ENCODE measurements at regions not wholly inside any gene's neighbourhood (a gene's known extent, or its start where the extent isn't known, plus 50 kb on each side); places are given as distances from the start of the nearest gene placed in this dataset.
"Not testable (repeated sequence)": the region's sequence is repeated elsewhere in the genome, so short reads cannot be mapped to it uniquely, and the experiment has no call there.

DNA sequence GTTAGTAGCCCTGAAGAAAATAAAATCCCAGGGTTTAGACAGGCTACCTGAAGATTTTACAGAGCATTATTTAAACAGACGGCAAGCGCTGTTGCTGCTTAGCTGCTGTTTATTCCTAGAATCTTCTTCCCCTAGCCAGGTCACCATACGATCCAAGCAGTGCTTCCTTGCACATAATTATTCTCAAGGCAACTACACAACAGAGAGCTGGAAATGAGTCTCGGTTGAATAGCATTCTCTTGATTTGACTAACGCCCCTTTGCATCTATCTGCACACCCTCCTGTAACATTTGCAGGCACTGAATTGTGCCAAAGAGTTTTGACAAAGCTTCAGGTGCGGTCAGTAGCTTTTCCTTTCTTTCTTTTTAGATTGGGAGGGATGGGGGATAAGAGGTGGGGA lies 564.4 kb downstream of the TBL1XR1 start:
- DNase-seq (ENCODE audit: low read depth in 2 of 2): no peak

GRCh38 chr3:176631165-176631564 lies 566.1 kb downstream of the TBL1XR1 start:
- DNase-seq (ENCODE audit: low read depth in 2 of 2): no peak

DNA sequence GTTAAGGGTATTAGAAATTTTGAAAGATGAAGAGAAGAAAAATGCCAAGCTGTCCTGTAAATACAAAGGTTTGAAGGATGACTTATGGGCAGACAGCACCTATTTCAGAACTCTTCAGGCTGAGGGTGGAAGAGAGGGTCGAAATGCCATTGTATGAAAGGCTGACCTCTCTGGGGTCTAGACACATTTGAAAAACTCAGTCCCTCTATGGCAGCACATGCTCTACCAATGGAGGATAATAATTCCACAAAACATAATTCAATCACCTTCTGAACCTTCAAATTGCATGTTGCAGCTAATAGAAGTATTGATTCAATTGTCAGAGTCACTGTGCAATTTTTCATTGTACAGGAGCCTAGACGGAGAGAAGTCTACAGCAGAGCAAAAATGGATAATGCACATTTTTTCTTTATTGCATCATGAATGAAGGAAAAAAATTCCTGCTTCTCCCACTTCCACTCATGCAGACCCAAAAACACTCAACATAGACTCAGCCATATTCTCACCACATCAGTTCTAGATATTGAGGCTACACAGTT lies 569.1 kb downstream of the TBL1XR1 start:
- no peak for DNase-seq (ENCODE audit: low read depth in 2 of 2)

GRCh38 chr3:176623468-176624150 lies 573.7 kb downstream of the TBL1XR1 start:
- no peak for DNase-seq (ENCODE audit: low read depth in 2 of 2)

DNA sequence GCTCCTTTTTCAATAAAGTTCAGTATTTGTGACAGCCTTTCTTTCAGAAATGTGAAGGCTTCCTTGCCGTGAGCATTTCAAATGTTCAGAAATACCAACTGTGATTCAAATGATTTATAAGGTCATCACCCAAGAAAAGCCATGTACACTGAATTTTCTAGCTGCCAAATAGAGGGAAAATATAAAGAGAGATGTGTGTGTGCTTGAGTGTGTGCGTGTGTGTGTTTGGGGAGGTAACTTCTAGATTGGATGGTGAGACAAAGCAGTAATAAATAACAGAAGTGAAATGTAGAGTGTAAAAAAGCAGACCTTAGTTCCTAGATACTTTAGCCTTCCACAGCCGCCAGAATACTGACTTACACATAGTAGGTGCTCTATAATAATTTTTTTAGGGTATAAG lies 577.4 kb downstream of the TBL1XR1 start:
- DNase-seq (ENCODE audit: low read depth in 2 of 2): no peak

DNA sequence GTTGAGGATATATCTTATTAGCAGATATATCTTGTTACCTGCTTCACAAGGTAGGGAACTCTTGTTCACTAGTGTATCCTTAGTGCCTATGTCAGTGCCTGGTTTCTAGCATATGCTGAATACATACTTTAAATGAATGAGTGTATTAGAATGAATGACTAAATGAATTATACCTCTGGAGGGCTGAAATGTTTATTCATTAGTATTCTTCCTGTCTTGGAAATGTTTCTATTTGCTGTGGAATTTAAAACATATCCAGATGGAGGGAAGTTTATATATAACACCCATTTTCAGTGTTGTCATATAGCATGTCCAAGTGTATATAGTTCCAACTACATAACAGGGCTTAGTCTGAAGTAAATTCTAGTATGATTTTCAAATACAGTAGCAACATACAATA lies 581.5 kb downstream of the TBL1XR1 start:
- no peak for DNase-seq (ENCODE audit: low read depth in 2 of 2)

GRCh38 chr3:176611703-176612102 lies 585.6 kb downstream of the TBL1XR1 start:
- no peak for DNase-seq (ENCODE audit: low read depth in 2 of 2)

- no peak for DNase-seq (ENCODE audit: low read depth in 2 of 2)
Measured at GRCh38 chr3:176609361-176609760, 587.9 kb downstream of the TBL1XR1 start.

DNA sequence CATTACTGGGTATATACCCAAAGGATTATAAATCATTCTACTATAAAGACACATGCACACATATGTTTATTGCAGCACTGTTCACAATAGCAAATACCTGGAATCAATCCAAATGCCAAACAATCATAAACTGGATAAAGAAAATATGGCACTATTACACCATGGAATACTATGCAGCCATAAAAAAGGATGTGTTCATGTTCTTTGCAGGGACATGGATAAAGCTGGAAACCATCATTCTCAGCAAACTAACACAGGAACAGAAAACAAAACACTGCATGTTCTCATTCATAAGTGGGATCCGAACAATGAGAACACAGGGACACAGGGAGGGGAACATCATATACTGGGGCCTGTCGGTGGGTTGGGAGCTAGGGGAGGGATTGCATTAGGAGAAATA lies 591.7 kb downstream of the TBL1XR1 start:
- DNase-seq (ENCODE audit: low read depth in 2 of 2): not testable (repeated sequence)

- no peak for DNase-seq (ENCODE audit: low read depth in 2 of 2)
Measured at GRCh38 chr3:176595307-176595706, 602.0 kb downstream of the TBL1XR1 start.

GRCh38 chr3:176590722-176591121 lies 606.6 kb downstream of the TBL1XR1 start:
- DNase-seq (ENCODE audit: low read depth in 2 of 2): no peak

- DNase-seq (ENCODE audit: low read depth in 2 of 2): no peak
Measured at GRCh38 chr3:176587089-176587488, 610.2 kb downstream of the TBL1XR1 start.

DNA sequence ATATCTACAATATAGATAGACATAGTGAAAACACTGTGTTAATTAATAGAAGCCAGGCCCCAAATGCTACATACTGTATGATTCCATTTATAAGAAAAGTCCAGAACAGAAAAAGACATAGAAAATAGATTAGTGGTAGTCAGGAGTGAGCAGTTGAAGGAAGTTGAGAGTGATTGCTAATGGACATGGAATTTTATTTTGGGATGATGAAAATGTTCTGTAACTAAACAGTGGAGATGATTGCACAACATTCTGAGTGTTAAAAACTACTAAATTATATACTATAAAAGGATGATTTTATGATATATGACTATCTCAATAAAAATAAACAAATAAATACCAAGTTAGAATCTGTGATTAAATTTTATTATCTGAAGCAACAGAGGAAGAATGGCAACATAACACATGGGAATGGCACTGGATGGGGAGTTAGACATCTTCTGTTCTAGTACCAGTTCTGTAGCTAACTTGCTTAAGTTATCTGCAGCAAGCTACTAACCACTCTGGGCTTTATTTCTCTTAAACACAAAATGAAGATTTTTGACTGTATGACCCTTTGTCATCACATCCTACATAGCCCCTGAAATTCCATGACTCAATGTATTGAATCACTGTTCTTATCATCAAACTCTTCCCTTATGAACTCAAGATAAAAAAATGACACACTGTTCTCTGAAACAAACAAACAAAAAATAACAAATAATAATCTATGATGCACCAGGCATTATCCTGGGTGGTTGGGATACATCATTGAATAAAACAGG lies 612.7 kb downstream of the TBL1XR1 start:
- DNase-seq (ENCODE audit: low read depth in 2 of 2): no peak

GRCh38 chr3:176583956-176584355 lies 613.3 kb downstream of the TBL1XR1 start:
- no peak for DNase-seq (ENCODE audit: low read depth in 2 of 2)

DNA sequence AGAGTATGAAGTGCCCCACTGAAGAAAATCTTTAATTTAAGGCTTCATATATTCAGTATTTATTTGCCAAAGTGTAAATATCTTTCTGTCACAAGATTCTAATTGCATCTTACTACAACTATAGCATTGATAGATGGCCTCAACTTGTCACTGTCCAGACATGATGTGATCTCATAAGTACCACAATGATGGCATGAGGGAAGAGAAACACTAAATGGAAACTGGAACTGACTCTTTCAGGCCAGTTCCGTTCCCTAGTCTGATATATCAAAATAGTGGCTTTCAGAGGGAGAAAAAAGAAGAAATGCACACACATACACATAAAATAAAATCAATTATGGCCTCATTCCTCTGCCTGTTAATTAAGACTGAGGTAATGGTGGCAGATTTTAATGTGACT lies 615.7 kb downstream of the TBL1XR1 start:
- no peak for DNase-seq (ENCODE audit: low read depth in 2 of 2)

GRCh38 chr3:176579711-176580185 lies 617.5 kb downstream of the TBL1XR1 start:
- no peak for DNase-seq (ENCODE audit: low read depth in 2 of 2)

- DNase-seq (ENCODE audit: low read depth in 2 of 2): no peak
Measured at GRCh38 chr3:176578316-176578715, 619.0 kb downstream of the TBL1XR1 start.

GRCh38 chr3:176577447-176577846 lies 619.8 kb downstream of the TBL1XR1 start:
- DNase-seq (ENCODE audit: low read depth in 2 of 2): no peak

DNA sequence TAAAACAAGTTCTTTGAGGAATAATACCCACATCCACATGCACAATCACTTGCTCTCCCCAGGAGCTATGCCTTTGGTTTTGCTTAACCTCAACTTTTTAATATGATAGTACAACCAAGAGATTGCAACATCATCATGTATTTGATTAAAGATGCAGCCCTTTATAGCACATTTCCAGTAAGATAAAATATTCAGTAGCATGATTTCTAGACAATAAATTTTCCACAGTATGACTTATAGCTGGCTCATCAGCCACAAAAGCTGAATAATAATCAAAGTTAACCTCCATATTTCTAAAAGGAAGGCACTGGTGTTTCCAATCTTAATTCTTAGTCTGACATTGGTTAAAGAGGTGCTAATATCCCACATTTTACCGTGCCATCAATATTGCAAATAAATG lies 622.5 kb downstream of the TBL1XR1 start:
- no peak for DNase-seq (ENCODE audit: low read depth in 2 of 2)

GRCh38 chr3:176571926-176572325 lies 625.4 kb downstream of the TBL1XR1 start:
- DNase-seq (ENCODE audit: low read depth in 2 of 2): no peak

DNA sequence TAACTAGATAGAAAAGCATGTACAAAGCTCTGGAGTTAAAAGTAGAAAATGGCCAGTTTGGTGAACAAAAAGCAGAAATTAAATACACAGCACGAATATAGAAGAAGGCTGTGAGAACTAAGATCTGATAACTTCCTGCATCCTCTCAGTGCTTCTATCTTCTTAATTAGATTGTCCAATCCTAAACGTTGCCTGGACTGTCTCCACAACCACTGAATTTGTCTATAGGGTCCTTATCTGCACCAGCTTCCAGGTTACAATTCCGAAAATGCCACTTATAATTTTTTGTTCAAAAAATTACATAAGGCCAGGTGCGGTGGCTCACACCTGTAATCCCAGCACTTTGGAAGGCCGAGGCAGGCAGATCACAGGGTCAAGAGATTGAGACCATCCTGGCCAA lies 626.3 kb downstream of the TBL1XR1 start:
- DNase-seq (ENCODE audit: low read depth in 2 of 2): no peak

GRCh38 chr3:176568189-176568588 lies 629.1 kb downstream of the TBL1XR1 start:
- DNase-seq (ENCODE audit: low read depth in 2 of 2): no peak

DNA sequence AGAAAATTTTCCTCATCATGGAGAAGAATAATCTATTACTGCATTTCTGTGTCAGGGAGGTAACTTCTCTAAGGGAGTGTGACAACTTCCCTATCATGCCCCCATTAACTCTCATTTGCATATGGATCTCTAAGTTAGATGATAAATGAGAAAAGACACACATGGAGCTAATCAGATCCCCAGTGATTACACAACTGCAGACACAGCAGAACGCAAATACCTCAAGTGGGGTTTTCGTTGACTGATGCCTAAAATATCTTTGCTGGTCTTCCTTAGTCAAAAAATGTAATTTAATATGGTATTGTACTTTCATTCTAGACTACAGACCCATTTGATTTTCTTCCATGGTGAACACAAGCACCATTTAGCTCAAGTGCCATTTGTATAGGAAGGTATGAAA lies 630.5 kb downstream of the TBL1XR1 start:
- DNase-seq (ENCODE audit: low read depth in 2 of 2): no peak

Measured in stimulated activated CD8-positive, alpha-beta memory T cell treated with anti-CD3 and anti-CD28 coated beads, Interleukin-7, amount 100 ng/mL, for 1 hour (primary cell).